HL-60 (cell line): ENCODE measurements at regions not wholly inside any gene's neighbourhood (a gene's known extent, or its start where the extent isn't known, plus 50 kb on each side); places are given as distances from the start of the nearest gene placed in this dataset.

Experiments used
- DNase-seq, 2 experiments: peaks; one replicate each; pipeline ENCODE4 v3.0.0-alpha.2; 2010 to 2020; ENCODE audit warnings: low read depth in 1 of 2, low spot score in 1 of 2
- H3K27ac ChIP-seq: fragments of 250-450 bp; sonication (Bioruptor Pico); replicated peaks from 2 replicates; pipeline ENCODE4 v1.5.1; 2020; ENCODE audit warnings: mild to moderate bottlenecking, moderate library complexity
- H3K27me3 ChIP-seq: fragments of 250-450 bp; sonication (Bioruptor Pico); 2 replicates; pipeline ENCODE4 v1.5.1; 2021; ENCODE audit warnings: mild to moderate bottlenecking, moderate library complexity; ENCODE audit not compliant: insufficient read depth, poor library complexity, severe bottlenecking
- H3K4me3 ChIP-seq: replicated peaks from 2 replicates; pipeline ENCODE4 v1.5.1; 2011; ENCODE audit warnings: mild to moderate bottlenecking, control low read depth, low read length; ENCODE audit not compliant: insufficient read depth
- GABPA ChIP-seq: IDR thresholded peaks from 2 replicates; pipeline ENCODE4 v1.6.1; 2012; ENCODE audit warnings: low read depth
- POLR2AphosphoS5 ChIP-seq: IDR thresholded peaks from 2 replicates; pipeline ENCODE4 v1.6.1; 2012; ENCODE audit warnings: low read depth
- REST ChIP-seq: IDR thresholded peaks from 2 replicates; pipeline ENCODE4 v1.6.1; 2012; ENCODE audit warnings: low read depth; ENCODE audit not compliant: insufficient replicate concordance
- SPI1 ChIP-seq: IDR thresholded peaks from 2 replicates; pipeline ENCODE4 v1.6.1; 2012; ENCODE audit warnings: low read depth, mild to moderate bottlenecking, borderline replicate concordance
- TF ChIP-seq, protein P1 (sequence below): IDR thresholded peaks from one replicate; pipeline ENCODE4 v1.5.1; 2011; ENCODE audit warnings: low read length, control low read depth, inconsistent platforms; ENCODE audit not compliant: insufficient read depth

DNA sequence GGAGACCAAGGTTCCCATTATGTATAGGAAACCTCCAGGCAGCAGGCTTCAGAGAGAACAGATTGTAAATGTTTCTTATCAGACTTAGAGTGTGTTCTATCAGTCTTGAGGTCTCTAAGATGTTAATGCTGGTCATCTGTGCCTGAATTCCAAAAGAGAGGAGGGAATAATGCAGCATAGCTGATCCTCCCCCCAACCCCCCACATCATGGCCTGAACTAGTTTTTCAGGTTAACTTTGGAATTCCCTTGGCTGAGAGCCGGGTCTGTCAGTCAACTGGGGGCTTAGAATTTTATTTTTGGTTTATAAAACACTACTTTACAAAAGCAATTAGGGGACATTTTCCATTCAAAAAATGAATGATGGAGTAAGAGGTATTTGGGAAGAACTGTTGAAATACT lies 184.3 kb downstream of the NEBL start:
- H3K27me3 ChIP-seq, result no peaks in the 10 kb centered on the region
- H3K4me3 ChIP-seq, result no peak overlapping the region
- no peak for TF ChIP-seq GABPA
- TF ChIP-seq, protein P1, sequence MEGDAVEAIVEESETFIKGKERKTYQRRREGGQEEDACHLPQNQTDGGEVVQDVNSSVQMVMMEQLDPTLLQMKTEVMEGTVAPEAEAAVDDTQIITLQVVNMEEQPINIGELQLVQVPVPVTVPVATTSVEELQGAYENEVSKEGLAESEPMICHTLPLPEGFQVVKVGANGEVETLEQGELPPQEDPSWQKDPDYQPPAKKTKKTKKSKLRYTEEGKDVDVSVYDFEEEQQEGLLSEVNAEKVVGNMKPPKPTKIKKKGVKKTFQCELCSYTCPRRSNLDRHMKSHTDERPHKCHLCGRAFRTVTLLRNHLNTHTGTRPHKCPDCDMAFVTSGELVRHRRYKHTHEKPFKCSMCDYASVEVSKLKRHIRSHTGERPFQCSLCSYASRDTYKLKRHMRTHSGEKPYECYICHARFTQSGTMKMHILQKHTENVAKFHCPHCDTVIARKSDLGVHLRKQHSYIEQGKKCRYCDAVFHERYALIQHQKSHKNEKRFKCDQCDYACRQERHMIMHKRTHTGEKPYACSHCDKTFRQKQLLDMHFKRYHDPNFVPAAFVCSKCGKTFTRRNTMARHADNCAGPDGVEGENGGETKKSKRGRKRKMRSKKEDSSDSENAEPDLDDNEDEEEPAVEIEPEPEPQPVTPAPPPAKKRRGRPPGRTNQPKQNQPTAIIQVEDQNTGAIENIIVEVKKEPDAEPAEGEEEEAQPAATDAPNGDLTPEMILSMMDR, result no peak
- TF ChIP-seq POLR2AphosphoS5, result no peak
- no peak for TF ChIP-seq REST
- TF ChIP-seq SPI1, result no peak
- no peak for DNase-seq
- no peak overlapping the region for H3K27ac ChIP-seq

DNA sequence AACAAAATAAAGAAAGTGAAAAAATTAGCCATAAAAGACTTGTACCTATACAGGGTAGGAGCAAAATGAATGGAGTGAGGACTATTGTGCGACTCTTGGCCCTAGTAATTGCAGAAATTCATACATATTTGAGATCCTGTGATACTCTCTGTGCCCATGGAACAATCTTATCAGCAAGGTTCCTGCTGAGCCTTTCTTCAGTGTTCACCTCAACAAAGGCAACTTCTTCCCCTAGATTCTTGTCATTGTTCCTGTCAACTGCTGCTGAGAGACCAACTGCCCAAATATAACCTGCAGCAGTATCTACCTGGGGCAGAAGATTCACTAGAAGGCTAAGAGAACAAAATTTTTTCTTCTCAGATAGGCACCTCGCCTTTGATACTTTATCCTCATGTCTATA lies 187.4 kb downstream of the NEBL start:
- H3K27ac ChIP-seq, result no peak overlapping the region
- H3K27me3 ChIP-seq, result no peaks in the 10 kb centered on the region
- DNase-seq, result no peak
- no peak overlapping the region for H3K4me3 ChIP-seq
- TF ChIP-seq, protein P1, result no peak
- TF ChIP-seq REST (no peak), POLR2AphosphoS5 (no peak), SPI1 (no peak), GABPA (no peak)

GRCh38 chr10:20708305-20708704 lies 188.8 kb downstream of the NEBL start:
- Histone ChIP-seq H3K27me3 (no peaks in the 10 kb centered on the region), H3K27ac (no peak overlapping the region), H3K4me3 (no peak overlapping the region)
- DNase-seq, result no peak
- TF ChIP-seq SPI1, result no peak

DNA sequence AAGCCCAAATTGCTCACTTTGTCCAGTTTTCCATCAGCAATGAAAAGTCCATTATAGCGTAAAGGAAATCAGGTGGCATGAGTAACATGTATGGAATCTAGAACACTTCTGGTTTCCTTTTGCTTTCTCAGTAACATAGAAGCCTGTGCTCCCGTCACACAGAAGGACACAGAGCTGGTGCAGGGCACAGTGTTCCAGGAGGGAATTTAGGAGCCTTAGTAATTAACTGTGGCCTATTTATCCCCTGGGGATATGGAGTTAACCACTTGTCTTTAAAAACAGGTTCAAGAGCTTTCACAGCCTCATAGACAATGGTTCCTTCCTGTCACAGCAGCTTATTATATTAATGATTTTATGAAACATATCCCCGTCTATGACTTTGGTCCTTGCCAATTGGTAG lies 189.9 kb downstream of the NEBL start:
- no peak for TF ChIP-seq REST
- no peak for TF ChIP-seq SPI1
- TF ChIP-seq, protein P1, result no peak
- H3K27me3 ChIP-seq, result no peaks in the 10 kb centered on the region

More for the DNA sequence above, 189.9 kb downstream of the NEBL start:
- DNase-seq, result no peak
- Histone ChIP-seq H3K27ac (no peak overlapping the region), H3K4me3 (no peak overlapping the region)
